ENCODE measurements at regions not wholly inside any gene's neighbourhood (a gene's known extent, or its start where the extent isn't known, plus 50 kb on each side); places are given as distances from the start of the nearest gene placed in this dataset.
"Not testable (repeated sequence)": the region's sequence is repeated elsewhere in the genome, so short reads cannot be mapped to it uniquely, and the experiment has no call there.

DNA sequence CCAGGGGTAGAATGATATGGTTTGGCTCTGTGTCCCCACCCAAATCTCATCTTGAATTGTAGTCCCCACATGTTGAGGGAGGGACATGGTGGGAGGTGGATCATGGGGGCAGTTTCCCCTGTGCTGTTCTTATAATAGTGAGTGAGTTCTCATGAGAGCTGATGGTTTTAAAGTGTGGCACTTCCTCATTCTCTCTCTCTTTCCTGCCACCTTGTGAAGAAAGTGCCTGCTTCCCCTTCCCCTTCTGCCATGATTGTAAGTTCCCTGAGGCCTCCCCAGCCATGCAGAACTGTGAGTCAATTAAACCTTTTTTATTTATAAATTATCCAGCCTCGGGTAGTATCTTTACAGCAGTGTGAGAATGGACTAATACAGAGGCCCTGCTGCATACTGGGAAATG lies 201.1 kb downstream of the LARP7 start:
- H3K9me3 ChIP-seq (ENCODE audit: control insufficient read depth, low read length); H3K4me1 ChIP-seq (ENCODE audit: control insufficient read depth, insufficient read depth, low read length); H3K36me3 ChIP-seq (ENCODE audit: control insufficient read depth, insufficient read depth, low read length); H3K27ac ChIP-seq (ENCODE audit: insufficient read depth, low read depth, low read length, poor library complexity, severe bottlenecking); H3K4me3 ChIP-seq (ENCODE audit: insufficient read depth, low read depth, low read length); H3K27me3 ChIP-seq (ENCODE audit: control insufficient read depth, insufficient read depth, low read length, poor library complexity, severe bottlenecking): not testable (repeated sequence)
- 94% methylated on average over 1 of the region's 1 CpG for WGBS, 2 experiments

DNA sequence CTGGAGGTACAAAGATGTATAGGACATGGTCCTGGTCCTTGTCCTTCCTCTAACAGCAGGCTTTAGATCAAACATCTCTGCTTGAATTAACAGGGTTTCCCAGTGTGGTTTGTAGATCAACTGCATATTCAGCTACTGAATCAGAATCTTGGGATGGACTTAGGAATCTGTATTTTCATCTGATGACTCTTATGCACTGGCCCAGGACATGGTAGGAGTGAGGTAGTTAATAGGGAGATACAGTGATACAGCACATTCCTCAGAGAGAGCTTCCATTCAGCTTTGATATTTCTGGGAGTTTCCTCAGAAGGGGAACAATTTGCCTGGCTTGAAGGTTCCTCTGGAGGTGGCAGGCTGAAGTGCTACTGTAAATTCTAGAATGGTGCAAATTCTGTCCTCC lies 203.1 kb downstream of the LARP7 start:
- H3K4me3 ChIP-seq (ENCODE audit: insufficient read depth, low read depth, low read length), result no peak overlapping the region
- H3K27me3 ChIP-seq (ENCODE audit: control insufficient read depth, insufficient read depth, low read length, poor library complexity, severe bottlenecking), result no peaks in the 10 kb centered on the region
- H3K4me1 ChIP-seq (ENCODE audit: control insufficient read depth, insufficient read depth, low read length), result no peaks in the 10 kb centered on the region
- H3K27ac ChIP-seq (ENCODE audit: insufficient read depth, low read depth, low read length, poor library complexity, severe bottlenecking), result no peak overlapping the region
- H3K9me3 ChIP-seq (ENCODE audit: control insufficient read depth, low read length), result no peaks in the 10 kb centered on the region
- no peaks in the 10 kb centered on the region for H3K36me3 ChIP-seq (ENCODE audit: control insufficient read depth, insufficient read depth, low read length)

DNA sequence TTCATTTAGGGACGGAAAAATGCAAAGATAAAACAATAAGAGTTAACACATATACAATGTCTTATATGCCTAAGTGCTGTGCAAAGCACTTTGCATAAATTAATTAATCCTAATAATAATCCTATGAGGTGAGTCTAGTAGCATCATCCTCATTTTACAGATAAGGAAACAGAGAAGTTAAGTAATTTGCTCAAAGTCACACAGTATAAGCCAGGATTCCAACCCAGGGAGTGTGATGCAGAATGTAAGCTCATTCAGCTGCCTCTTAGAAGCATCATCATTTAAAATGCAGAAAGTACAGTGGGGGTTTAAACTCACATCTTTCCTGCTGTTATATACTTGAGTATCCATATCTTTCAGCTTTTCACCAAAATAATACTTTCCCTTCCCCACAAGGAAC lies 203.7 kb downstream of the LARP7 start:
- WGBS, 2 experiments, result no CpG with 5 or more reads among the region's 1 CpG
- Histone ChIP-seq H3K27ac (ENCODE audit: insufficient read depth, low read depth, low read length, poor library complexity, severe bottlenecking) (no peak overlapping the region), H3K4me1 (ENCODE audit: control insufficient read depth, insufficient read depth, low read length) (no peaks in the 10 kb centered on the region)

DNA sequence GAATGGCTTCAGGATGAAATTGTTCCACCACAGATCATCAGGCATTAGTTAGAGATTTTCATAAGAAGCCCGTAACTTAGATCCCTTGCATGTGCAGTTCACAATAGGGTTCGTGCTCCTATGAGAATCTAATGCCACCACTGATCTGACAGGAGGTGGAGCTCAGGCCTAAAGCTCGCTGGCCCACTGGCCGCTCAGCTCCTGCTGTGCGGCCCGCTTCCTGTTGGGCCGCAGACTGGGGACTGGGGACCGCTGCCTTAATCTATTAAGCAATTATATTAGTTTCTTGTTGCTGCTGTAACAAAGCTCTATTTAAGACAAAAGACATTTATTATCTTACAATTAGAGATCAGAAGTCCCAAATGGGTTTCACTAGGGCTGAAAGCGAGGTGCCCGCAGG lies 205.6 kb downstream of the LARP7 start:
- H3K36me3 ChIP-seq (ENCODE audit: control insufficient read depth, insufficient read depth, low read length), result no peaks in the 10 kb centered on the region
- WGBS, 2 experiments, result 81 to 88% methylated on average over 8 to 10 of the region's 10 CpGs
- H3K27me3 ChIP-seq (ENCODE audit: control insufficient read depth, insufficient read depth, low read length, poor library complexity, severe bottlenecking), result no peaks in the 10 kb centered on the region
- H3K4me3 ChIP-seq (ENCODE audit: insufficient read depth, low read depth, low read length), result no peak overlapping the region
- no peaks in the 10 kb centered on the region for H3K4me1 ChIP-seq (ENCODE audit: control insufficient read depth, insufficient read depth, low read length)
- no peak overlapping the region for H3K27ac ChIP-seq (ENCODE audit: insufficient read depth, low read depth, low read length, poor library complexity, severe bottlenecking)
- no peaks in the 10 kb centered on the region for H3K9me3 ChIP-seq (ENCODE audit: control insufficient read depth, low read length)

More for the DNA sequence above, 203.7 kb downstream of the LARP7 start:
- Histone ChIP-seq H3K36me3 (ENCODE audit: control insufficient read depth, insufficient read depth, low read length) (no peaks in the 10 kb centered on the region), H3K4me3 (ENCODE audit: insufficient read depth, low read depth, low read length) (no peak overlapping the region), H3K27me3 (ENCODE audit: control insufficient read depth, insufficient read depth, low read length, poor library complexity, severe bottlenecking) (no peaks in the 10 kb centered on the region), H3K9me3 (ENCODE audit: control insufficient read depth, low read length) (no peaks in the 10 kb centered on the region)

DNA sequence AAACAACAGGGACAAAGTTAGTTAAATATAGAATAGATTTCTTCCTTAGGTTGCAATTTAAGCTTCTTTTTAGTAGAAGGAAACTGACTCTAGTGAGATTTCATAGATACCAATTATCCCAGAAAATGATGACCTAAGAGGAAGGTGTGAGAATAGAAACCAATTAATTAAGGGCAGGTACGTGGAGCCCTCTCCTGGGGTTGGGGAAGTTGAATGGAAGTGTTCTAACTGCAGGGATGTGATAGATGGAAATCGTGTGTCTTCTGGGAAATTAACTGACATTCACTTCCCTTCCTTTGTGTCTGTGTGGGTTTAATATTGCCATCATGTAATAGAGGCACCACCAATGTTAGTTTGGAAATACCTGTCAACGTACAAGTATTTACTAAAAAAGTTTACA lies 204.1 kb upstream of the ANK2 start:
- 90 to 100% methylated on average over 3 of the region's 3 CpGs for WGBS, 2 experiments

DNA sequence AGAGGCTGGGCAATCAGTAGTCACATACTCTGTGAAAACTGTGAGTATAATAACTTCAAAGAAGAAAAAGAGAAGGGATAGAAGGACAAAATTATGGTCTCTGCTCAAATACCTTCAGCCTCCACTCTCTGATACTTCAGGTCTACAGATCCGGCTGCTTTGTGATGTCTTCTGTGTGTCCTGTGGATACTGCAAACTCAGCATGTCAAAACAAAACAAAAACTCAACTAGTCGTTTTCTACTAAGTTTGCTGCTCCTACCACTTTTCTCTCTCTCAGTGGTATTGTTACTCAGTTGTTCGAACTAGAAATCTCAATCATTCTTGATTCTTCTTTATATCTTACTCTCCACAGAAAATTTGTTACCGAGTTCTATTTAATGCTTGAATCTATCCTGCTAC lies 202.4 kb upstream of the ANK2 start:
- no peaks in the 10 kb centered on the region for H3K27me3 ChIP-seq (ENCODE audit: control insufficient read depth, insufficient read depth, low read length, poor library complexity, severe bottlenecking)
- H3K27ac ChIP-seq (ENCODE audit: insufficient read depth, low read depth, low read length, poor library complexity, severe bottlenecking), result no peak overlapping the region
- WGBS, 2 experiments, result 93 to 94% methylated on average over 4 of the region's 4 CpGs
- no peaks in the 10 kb centered on the region for H3K36me3 ChIP-seq (ENCODE audit: control insufficient read depth, insufficient read depth, low read length)
- no peaks in the 10 kb centered on the region for H3K4me1 ChIP-seq (ENCODE audit: control insufficient read depth, insufficient read depth, low read length)
- H3K9me3 ChIP-seq (ENCODE audit: control insufficient read depth, low read length), result no peaks in the 10 kb centered on the region
- H3K4me3 ChIP-seq (ENCODE audit: insufficient read depth, low read depth, low read length), result no peak overlapping the region

More for the DNA sequence above, 204.1 kb upstream of the ANK2 start:
- no peak overlapping the region for H3K4me3 ChIP-seq (ENCODE audit: insufficient read depth, low read depth, low read length)
- H3K9me3 ChIP-seq (ENCODE audit: control insufficient read depth, low read length), result no peaks in the 10 kb centered on the region
- H3K27ac ChIP-seq (ENCODE audit: insufficient read depth, low read depth, low read length, poor library complexity, severe bottlenecking), result no peak overlapping the region
- no peaks in the 10 kb centered on the region for H3K27me3 ChIP-seq (ENCODE audit: control insufficient read depth, insufficient read depth, low read length, poor library complexity, severe bottlenecking)
- H3K4me1 ChIP-seq (ENCODE audit: control insufficient read depth, insufficient read depth, low read length), result no peaks in the 10 kb centered on the region
- no peaks in the 10 kb centered on the region for H3K36me3 ChIP-seq (ENCODE audit: control insufficient read depth, insufficient read depth, low read length)

DNA sequence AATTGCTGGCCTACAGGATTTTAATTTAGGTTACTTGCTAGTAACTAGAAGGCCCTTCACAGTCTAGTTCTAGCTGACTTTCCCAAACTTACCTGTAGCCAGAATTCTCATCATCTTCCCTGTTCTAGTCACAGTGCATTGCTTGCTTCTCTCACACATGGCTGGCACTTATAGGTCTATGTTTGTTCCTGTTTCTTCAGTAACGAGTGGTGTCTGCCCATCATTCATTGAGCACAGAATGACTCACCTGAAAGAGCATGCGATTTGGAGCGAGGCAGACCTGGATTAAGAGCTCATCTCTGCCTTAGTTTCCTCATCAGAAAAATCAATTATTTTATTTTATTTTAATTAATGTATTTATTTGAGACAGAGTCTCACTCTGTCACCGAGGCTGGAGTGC lies 201.7 kb upstream of the ANK2 start:
- H3K36me3 ChIP-seq (ENCODE audit: control insufficient read depth, insufficient read depth, low read length), result no peaks in the 10 kb centered on the region
- no peak overlapping the region for H3K27ac ChIP-seq (ENCODE audit: insufficient read depth, low read depth, low read length, poor library complexity, severe bottlenecking)
- no peaks in the 10 kb centered on the region for H3K9me3 ChIP-seq (ENCODE audit: control insufficient read depth, low read length)
- H3K4me3 ChIP-seq (ENCODE audit: insufficient read depth, low read depth, low read length), result no peak overlapping the region
- H3K4me1 ChIP-seq (ENCODE audit: control insufficient read depth, insufficient read depth, low read length), result no peaks in the 10 kb centered on the region
- 85 to 92% methylated on average over 4 of the region's 4 CpGs for WGBS, 2 experiments
- H3K27me3 ChIP-seq (ENCODE audit: control insufficient read depth, insufficient read depth, low read length, poor library complexity, severe bottlenecking), result no peaks in the 10 kb centered on the region

DNA sequence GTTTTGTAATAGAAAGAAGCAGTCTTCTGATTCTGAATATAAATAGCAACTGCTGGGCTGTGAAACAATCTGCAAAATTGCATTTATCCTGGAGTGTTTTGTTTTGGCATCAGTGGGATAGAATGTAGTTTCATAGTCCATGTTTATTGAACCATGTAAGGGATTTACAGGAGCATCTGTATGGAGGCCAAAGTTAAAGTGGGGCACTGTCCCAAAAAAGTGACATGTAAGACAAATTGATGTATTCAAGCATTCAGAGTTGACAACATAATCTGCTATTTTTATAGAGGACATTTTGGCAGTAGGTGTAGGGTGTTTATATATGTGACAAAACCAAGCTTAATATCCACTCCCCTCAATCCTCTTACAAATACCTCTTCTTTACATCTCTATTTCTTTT lies 200.5 kb upstream of the ANK2 start:
- Histone ChIP-seq H3K27me3 (ENCODE audit: control insufficient read depth, insufficient read depth, low read length, poor library complexity, severe bottlenecking) (no peaks in the 10 kb centered on the region), H3K4me3 (ENCODE audit: insufficient read depth, low read depth, low read length) (no peak overlapping the region), H3K4me1 (ENCODE audit: control insufficient read depth, insufficient read depth, low read length) (no peaks in the 10 kb centered on the region), H3K36me3 (ENCODE audit: control insufficient read depth, insufficient read depth, low read length) (no peaks in the 10 kb centered on the region), H3K9me3 (ENCODE audit: control insufficient read depth, low read length) (no peaks in the 10 kb centered on the region), H3K27ac (ENCODE audit: insufficient read depth, low read depth, low read length, poor library complexity, severe bottlenecking) (no peak overlapping the region)

DNA sequence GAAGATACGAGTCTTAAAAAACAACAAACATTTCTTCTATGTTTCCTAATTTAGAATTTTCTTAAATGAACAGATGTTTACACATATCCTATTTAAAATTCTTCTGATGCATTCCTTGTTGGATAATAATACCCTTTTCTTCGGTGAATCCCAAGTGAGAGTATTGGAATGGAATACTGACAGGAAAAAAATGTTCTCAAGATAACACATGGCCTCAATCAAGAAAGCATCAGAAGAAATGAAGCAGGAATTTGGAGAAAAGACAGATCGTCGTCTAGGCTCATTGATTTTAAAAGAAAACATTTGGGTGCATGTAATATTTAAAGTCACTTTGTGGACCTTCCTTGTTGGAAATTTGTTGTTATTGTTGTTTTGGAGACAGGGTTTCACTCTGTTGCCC lies 196.9 kb upstream of the ANK2 start:
- 96 to 98% methylated on average over 3 to 4 of the region's 4 CpGs for WGBS, 2 experiments
- H3K27ac ChIP-seq (ENCODE audit: insufficient read depth, low read depth, low read length, poor library complexity, severe bottlenecking), result no peak overlapping the region

DNA sequence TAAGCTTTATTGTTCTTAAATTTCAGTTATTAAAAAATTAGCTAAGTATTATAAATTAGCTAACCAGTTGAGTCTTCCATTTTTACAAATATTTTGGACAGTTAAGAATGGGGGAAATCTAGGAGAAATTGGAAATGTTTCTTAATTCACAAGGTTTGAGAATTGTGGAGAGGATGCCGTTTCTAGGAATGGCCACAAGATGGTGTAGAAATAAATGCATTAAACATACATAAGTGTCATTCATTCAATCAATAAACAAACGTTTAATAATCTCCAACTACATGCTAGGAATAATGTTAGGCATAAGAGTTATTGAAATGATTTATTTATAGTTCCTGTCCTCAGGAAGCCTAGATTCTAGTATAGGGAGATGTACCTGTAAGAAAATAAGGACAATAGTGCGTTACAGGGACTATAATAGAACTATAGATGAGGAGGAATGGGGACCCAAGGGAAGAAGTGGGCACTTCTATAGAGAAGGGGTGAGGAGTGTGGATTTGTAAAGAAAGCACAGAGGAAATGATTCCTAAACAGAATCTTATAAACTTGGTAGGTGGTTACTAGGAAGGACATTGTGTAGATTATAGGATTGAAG lies 195.7 kb upstream of the ANK2 start:
- WGBS, 2 experiments, result 66 to 98% methylated on average over 1 to 2 of the region's 3 CpGs

More for the DNA sequence above, 196.9 kb upstream of the ANK2 start:
- H3K9me3 ChIP-seq (ENCODE audit: control insufficient read depth, low read length), result no peaks in the 10 kb centered on the region
- peaks cover 6% of the 10 kb centered on the region for H3K4me1 ChIP-seq (ENCODE audit: control insufficient read depth, insufficient read depth, low read length)
- no peaks in the 10 kb centered on the region for H3K27me3 ChIP-seq (ENCODE audit: control insufficient read depth, insufficient read depth, low read length, poor library complexity, severe bottlenecking)
- no peak overlapping the region for H3K4me3 ChIP-seq (ENCODE audit: insufficient read depth, low read depth, low read length)
- H3K36me3 ChIP-seq (ENCODE audit: control insufficient read depth, insufficient read depth, low read length), result no peaks in the 10 kb centered on the region

DNA sequence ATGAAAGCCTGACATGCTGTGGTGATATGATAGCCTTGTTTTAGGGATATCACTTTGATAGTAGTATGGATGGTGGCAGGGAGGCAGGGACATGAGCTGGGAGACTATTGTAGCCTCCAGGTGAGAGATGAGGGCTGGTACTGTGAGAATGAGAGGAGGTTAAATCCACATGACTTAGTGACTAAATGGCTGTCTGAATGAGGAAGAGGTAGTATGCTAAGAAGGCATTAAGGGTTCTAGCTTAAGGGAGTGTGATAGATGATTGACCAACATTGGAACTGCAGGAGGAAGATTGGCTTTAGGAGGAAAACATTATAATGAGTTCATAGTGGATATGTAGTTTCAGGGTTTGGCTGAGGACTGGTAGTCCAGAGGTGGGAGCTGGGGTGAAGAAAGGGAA lies 195.0 kb upstream of the ANK2 start:
- H3K27ac ChIP-seq (ENCODE audit: insufficient read depth, low read depth, low read length, poor library complexity, severe bottlenecking), result no peak overlapping the region
- peaks cover 12% of the 10 kb centered on the region for H3K4me1 ChIP-seq (ENCODE audit: control insufficient read depth, insufficient read depth, low read length)
- H3K9me3 ChIP-seq (ENCODE audit: control insufficient read depth, low read length), result no peaks in the 10 kb centered on the region
- no peaks in the 10 kb centered on the region for H3K27me3 ChIP-seq (ENCODE audit: control insufficient read depth, insufficient read depth, low read length, poor library complexity, severe bottlenecking)
- H3K4me3 ChIP-seq (ENCODE audit: insufficient read depth, low read depth, low read length), result no peak overlapping the region
- H3K36me3 ChIP-seq (ENCODE audit: control insufficient read depth, insufficient read depth, low read length), result no peaks in the 10 kb centered on the region

More for the DNA sequence above, 195.7 kb upstream of the ANK2 start:
- Histone ChIP-seq H3K27ac (ENCODE audit: insufficient read depth, low read depth, low read length, poor library complexity, severe bottlenecking) (no peak overlapping the region), H3K4me1 (ENCODE audit: control insufficient read depth, insufficient read depth, low read length) (peaks cover 12% of the 10 kb centered on the region), H3K4me3 (ENCODE audit: insufficient read depth, low read depth, low read length) (no peak overlapping the region), H3K27me3 (ENCODE audit: control insufficient read depth, insufficient read depth, low read length, poor library complexity, severe bottlenecking) (no peaks in the 10 kb centered on the region), H3K36me3 (ENCODE audit: control insufficient read depth, insufficient read depth, low read length) (no peaks in the 10 kb centered on the region), H3K9me3 (ENCODE audit: control insufficient read depth, low read length) (no peaks in the 10 kb centered on the region)

Data from ectodermal cell (in vitro differentiated cells).